Stimulated activated naive CD8-positive, alpha-beta T cell treated with anti-CD3 and anti-CD28 coated beads, Interleukin-15, amount 100 ng/mL, for 72 hours (primary cell): ENCODE measurements at regions not wholly inside any gene's neighbourhood (a gene's known extent, or its start where the extent isn't known, plus 50 kb on each side); places are given as distances from the start of the nearest gene placed in this dataset.

ENCODE experiments used
- ATAC-seq: fragments of 150-1000 bp; cut with Tn5 transposase; 2 replicates; pipeline ENCODE4 v1.10.0; 2021; ENCODE audit warnings: mild to moderate bottlenecking, moderate library complexity
- DNase-seq, 2 donors: peaks; one replicate each; pipeline ENCODE4 v3.0.0; 2021 to 2022
- H3K27ac Mint-ChIP-seq, 2 donors: one replicate each; pipeline ENCODE4 v1.8.0; 2022; ENCODE audit warnings: mild to moderate bottlenecking in 2 of 2, mixed read lengths in 2 of 2, moderate library complexity in 2 of 2
- H3K27me3 Mint-ChIP-seq: one replicate; pipeline ENCODE4 v1.8.0; 2022; ENCODE audit warnings: mixed read lengths
- H3K4me1 Mint-ChIP-seq: one replicate; pipeline ENCODE4 v1.8.0; 2022; ENCODE audit warnings: mild to moderate bottlenecking, mixed read lengths
- H3K4me3 Mint-ChIP-seq, 2 donors: one replicate each; pipeline ENCODE4 v1.8.0; 2022; ENCODE audit warnings: mild to moderate bottlenecking in 2 of 2, mixed read lengths in 2 of 2, moderate library complexity in 1 of 2
- H3K9me3 Mint-ChIP-seq, 2 donors: one replicate each; pipeline ENCODE4 v1.8.0; 2022; ENCODE audit warnings: mixed read lengths in 2 of 2

- ATAC-seq: no peak
- Mint-ChIP-seq H3K27me3 (peaks cover 24% of the 10 kb centered on the region), H3K9me3 (no peaks in the 10 kb centered on the region), H3K4me3 (no peak overlapping the region), H3K27ac (no peak overlapping the region), H3K4me1 (no peaks in the 10 kb centered on the region)
- DNase-seq: no peak
Measured at GRCh38 chr4:145252190-145252589, 71.8 kb upstream of the OTUD4 start.

GRCh38 chr4:145251391-145251790, 71.0 kb upstream of the OTUD4 start:
- no peak overlapping the region for H3K4me3 Mint-ChIP-seq
- H3K27ac Mint-ChIP-seq: no peak overlapping the region
- no peak for ATAC-seq
- no peaks in the 10 kb centered on the region for H3K4me1 Mint-ChIP-seq
- H3K9me3 Mint-ChIP-seq: no peaks in the 10 kb centered on the region
- DNase-seq: no peak
- peaks cover 24% of the 10 kb centered on the region for H3K27me3 Mint-ChIP-seq

GRCh38 chr4:145248971-145249370, 68.6 kb upstream of the OTUD4 start:
- peaks cover 24% of the 10 kb centered on the region for H3K27me3 Mint-ChIP-seq
- DNase-seq (no peak), ATAC-seq (no peak)
- H3K4me1 Mint-ChIP-seq: no peaks in the 10 kb centered on the region
- H3K4me3 Mint-ChIP-seq: no peak overlapping the region
- H3K9me3 Mint-ChIP-seq: no peaks in the 10 kb centered on the region
- H3K27ac Mint-ChIP-seq: no peak overlapping the region

- no peaks in the 10 kb centered on the region for H3K4me1 Mint-ChIP-seq
- no peak for ATAC-seq
- DNase-seq: no peak
- H3K4me3 Mint-ChIP-seq: no peak overlapping the region
- H3K27ac Mint-ChIP-seq: no peak overlapping the region
- H3K27me3 Mint-ChIP-seq: peaks cover 24% of the 10 kb centered on the region
- H3K9me3 Mint-ChIP-seq: no peaks in the 10 kb centered on the region
Measured at GRCh38 chr4:145248502-145248901, 68.1 kb upstream of the OTUD4 start.

GRCh38 chr4:145234091-145234706, 53.8 kb upstream of the OTUD4 start:
- H3K4me3 Mint-ChIP-seq: no peak overlapping the region
- no peak overlapping the region for H3K27ac Mint-ChIP-seq
- H3K9me3 Mint-ChIP-seq: no peaks in the 10 kb centered on the region
- DNase-seq (peak; percentile 50 to 58), ATAC-seq (peak; percentile 99)
- H3K27me3 Mint-ChIP-seq: no peaks in the 10 kb centered on the region
- no peaks in the 10 kb centered on the region for H3K4me1 Mint-ChIP-seq

GRCh38 chr4:145231906-145232700, 51.7 kb upstream of the OTUD4 start:
- Mint-ChIP-seq H3K27me3 (no peaks in the 10 kb centered on the region), H3K4me3 (no peak overlapping the region), H3K9me3 (peaks cover 0 to 6% of the 10 kb centered on the region in 2 donors), H3K27ac (no peak overlapping the region), H3K4me1 (no peaks in the 10 kb centered on the region)
- no peak for ATAC-seq
- DNase-seq: no peak

GRCh38 chr4:145230726-145231125, 50.3 kb upstream of the OTUD4 start:
- no peak for ATAC-seq
- H3K9me3 Mint-ChIP-seq: peaks cover 0 to 6% of the 10 kb centered on the region in 2 donors
- H3K4me3 Mint-ChIP-seq: no peak overlapping the region
- H3K27me3 Mint-ChIP-seq: no peaks in the 10 kb centered on the region
- no peak overlapping the region for H3K27ac Mint-ChIP-seq
- no peaks in the 10 kb centered on the region for H3K4me1 Mint-ChIP-seq
- no peak for DNase-seq
